Right atrium auricular region (tissue), 2 donors: ENCODE measurements at regions not wholly inside any gene's neighbourhood (a gene's known extent, or its start where the extent isn't known, plus 50 kb on each side); places are given as distances from the start of the nearest gene placed in this dataset.
"Not testable (repeated sequence)": the region's sequence is repeated elsewhere in the genome, so short reads cannot be mapped to it uniquely, and the experiment has no call there.

Source experiments
- DNase-seq: peaks from one replicate; pipeline ENCODE4 v3.0.0-alpha.2; 2019; ENCODE audit warnings: low spot score
- H3K27ac ChIP-seq, 2 donors: fragments of 200-600 bp; sonication (generic); 1 replicate in 1 of 2; 2 replicates in 1 of 2; pipeline ENCODE4 v1.5.1; 2016 to 2019
- H3K27me3 ChIP-seq, 2 donors: fragments of 200-600 bp; sonication (generic); one replicate each; pipeline versions ENCODE4 v1.5.1 to v1.6.0; 2017 to 2019
- H3K36me3 ChIP-seq: fragments of 200-600 bp; sonication (generic); one replicate; pipeline ENCODE4 v1.5.1; 2016
- H3K4me1 ChIP-seq, 2 donors: fragments of 200-600 bp; sonication (generic); one replicate each; pipeline versions ENCODE4 v1.5.1 to v1.6.0; 2017 to 2019
- H3K4me3 ChIP-seq, 2 donors: fragments of 200-600 bp; sonication (generic); 1 replicate in 1 of 2; 2 replicates in 1 of 2; pipeline ENCODE4 v1.5.1; 2017 to 2019; ENCODE audit warnings: mild to moderate bottlenecking in 1 of 2, moderate library complexity in 1 of 2
- H3K9me3 ChIP-seq, 2 donors: fragments of 200-600 bp; sonication (generic); one replicate each; pipeline ENCODE4 v1.5.1; 2019
- TF ChIP-seq, protein P1 (sequence below), 2 donors: fragments of 200-600 bp; sonication (generic); IDR thresholded peaks; one replicate each; pipeline ENCODE4 v1.5.1; 2019; ENCODE audit warnings: antibody characterized with exemption in 2 of 2

DNA sequence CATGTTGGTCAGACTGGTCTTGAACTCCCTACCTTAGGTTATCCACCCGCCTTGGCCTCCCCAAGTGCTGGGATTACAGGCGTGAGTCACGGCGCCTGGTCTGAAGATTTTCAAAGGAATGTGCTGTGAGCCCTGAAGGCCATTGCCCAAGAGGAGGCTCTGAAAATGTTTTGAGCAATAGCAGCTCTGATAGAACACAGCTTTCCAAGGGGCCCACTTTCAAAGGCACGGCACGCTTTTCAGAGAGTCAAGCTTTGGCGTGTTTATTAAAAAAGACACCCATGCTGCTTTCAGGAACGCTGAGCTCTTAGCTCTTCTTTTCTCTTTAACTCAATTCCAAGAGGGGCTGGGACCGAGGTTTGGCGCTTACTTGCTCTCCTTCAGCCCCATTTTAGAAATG lies 73.8 kb upstream of the CDON start:
- TF ChIP-seq, protein P1, sequence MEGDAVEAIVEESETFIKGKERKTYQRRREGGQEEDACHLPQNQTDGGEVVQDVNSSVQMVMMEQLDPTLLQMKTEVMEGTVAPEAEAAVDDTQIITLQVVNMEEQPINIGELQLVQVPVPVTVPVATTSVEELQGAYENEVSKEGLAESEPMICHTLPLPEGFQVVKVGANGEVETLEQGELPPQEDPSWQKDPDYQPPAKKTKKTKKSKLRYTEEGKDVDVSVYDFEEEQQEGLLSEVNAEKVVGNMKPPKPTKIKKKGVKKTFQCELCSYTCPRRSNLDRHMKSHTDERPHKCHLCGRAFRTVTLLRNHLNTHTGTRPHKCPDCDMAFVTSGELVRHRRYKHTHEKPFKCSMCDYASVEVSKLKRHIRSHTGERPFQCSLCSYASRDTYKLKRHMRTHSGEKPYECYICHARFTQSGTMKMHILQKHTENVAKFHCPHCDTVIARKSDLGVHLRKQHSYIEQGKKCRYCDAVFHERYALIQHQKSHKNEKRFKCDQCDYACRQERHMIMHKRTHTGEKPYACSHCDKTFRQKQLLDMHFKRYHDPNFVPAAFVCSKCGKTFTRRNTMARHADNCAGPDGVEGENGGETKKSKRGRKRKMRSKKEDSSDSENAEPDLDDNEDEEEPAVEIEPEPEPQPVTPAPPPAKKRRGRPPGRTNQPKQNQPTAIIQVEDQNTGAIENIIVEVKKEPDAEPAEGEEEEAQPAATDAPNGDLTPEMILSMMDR (IDR thresholded peaks at IDR 0.05): no peak
- H3K27ac ChIP-seq: peak overlapping the region in 1 of 2 donors; percentile 16
- H3K36me3 ChIP-seq: no peaks in the 10 kb centered on the region
- no peaks in the 10 kb centered on the region for H3K27me3 ChIP-seq
- H3K4me3 ChIP-seq: no peak overlapping the region
- peaks cover 0 to 51% of the 10 kb centered on the region in 2 donors for H3K4me1 ChIP-seq
- H3K9me3 ChIP-seq: no peaks in the 10 kb centered on the region
- peak; percentile 84 for DNase-seq

DNA sequence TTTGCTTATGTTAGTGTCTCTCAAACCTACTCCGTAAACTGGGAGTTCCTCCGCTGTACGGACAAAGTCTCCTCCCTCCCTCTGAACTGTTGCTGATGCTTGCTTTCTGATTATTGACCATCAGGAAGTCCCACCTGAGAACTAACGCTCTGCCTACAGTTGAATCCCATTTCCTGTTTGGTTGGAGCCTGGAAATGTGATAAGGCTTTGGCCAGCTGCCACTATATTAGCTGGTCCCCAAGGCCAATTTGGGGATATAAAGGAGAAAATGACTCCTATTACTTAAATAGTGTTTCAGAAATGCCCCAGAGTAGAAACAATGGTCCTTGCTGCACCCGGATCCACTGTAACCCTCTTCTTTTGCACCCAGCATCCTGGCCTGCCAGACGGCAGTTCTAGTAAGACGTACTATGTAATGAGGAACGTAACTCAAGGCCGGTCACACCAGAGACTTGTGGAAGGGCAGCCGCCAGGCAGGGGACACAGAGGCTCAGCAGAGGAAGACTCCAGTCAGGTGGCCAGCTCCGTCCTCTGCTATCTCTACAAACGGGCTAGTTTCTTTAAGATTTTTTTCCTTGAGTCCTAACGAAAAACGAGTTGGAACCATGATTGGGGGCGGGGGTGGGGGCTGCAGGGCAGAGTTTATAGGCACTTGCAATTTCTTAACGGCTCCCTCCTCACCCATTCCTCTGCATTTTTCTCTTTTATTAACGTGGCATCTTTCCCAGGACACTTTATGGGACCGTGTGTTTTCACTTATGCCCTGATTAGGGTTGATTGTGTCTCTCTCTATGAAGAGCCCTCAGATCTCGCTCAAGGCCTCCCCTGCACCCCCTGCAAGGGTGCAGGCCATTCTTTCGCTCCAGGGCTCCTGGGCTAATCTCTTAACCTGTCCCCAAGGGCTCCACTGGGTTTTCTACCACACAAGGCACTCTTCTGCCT lies 72.8 kb upstream of the CDON start:
- Histone ChIP-seq H3K36me3 (no peaks in the 10 kb centered on the region), H3K4me3 (no peak overlapping the region), H3K27ac (peak overlapping the region in 1 of 2 donors; percentile 16), H3K9me3 (no peaks in the 10 kb centered on the region), H3K27me3 (no peaks in the 10 kb centered on the region), H3K4me1 (peaks cover 0 to 42% of the 10 kb centered on the region in 2 donors)
- TF ChIP-seq, protein P1 (IDR thresholded peaks at IDR 0.05): no peak
- no peak for DNase-seq

DNA sequence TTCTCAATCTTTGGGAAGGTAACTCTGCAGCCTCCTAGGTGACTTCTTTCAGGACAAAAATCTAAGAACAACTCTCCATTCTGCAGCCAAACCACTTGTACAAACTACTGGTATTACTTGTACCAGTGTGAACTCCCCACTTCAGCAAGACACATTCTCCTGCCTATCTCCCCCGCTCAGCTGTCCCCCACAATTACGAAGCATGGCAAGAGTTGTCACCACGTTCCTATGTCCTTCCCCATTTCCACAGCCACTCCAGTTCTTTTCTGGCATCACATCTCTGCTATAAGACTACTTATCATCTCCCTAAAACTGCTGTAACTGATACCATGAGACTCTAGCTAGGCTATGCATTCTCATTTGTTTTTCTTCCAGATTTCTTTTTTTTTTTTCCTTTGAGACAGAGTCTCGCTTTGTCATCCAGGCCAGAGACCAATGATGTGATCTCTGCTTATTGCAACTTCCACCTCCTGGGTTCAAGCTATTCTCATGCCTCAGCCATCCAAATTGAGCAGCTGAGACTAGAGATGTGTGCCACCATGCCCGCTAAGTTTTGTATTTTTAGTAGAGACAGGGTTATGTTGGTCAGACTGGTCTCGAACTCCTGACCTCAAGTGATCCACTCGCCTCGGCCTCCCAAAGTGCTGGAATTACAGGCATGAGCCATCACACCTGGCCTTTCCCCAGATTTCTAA lies 71.9 kb upstream of the CDON start:
- Histone ChIP-seq H3K9me3 (no peaks in the 10 kb centered on the region), H3K4me3 (no peak overlapping the region), H3K4me1 (peaks cover 0 to 39% of the 10 kb centered on the region in 2 donors), H3K27me3 (no peaks in the 10 kb centered on the region), H3K27ac (no peak overlapping the region), H3K36me3 (no peaks in the 10 kb centered on the region)
- DNase-seq: no peak
- TF ChIP-seq, protein P1 (IDR thresholded peaks at IDR 0.05): no peak

DNA sequence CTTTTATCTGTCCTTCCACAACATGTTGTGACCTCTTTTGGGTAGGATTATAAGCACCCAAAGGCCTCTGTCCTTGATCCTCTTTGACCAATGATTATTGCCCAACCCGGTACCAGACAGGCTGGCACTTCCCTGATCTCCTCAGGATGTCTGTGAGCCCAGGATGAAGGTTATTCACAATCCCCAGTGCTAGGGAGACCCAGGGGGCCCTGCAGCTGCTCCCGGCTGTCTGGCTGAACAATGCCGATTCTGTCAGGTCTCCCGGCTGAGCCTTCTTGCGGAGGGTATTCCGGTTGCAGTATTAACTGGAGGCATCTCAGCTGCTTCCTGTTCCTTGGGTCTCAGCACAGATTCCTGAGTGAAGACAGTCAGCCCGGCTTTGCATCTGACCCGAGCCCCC lies 71.2 kb upstream of the CDON start:
- TF ChIP-seq, protein P1 (IDR thresholded peaks at IDR 0.05): no peak
- H3K4me3 ChIP-seq: no peak overlapping the region
- no peaks in the 10 kb centered on the region for H3K9me3 ChIP-seq
- no peak for DNase-seq
- no peaks in the 10 kb centered on the region for H3K36me3 ChIP-seq
- no peak overlapping the region for H3K27ac ChIP-seq
- H3K27me3 ChIP-seq: no peaks in the 10 kb centered on the region
- peaks cover 0 to 33% of the 10 kb centered on the region in 2 donors for H3K4me1 ChIP-seq

DNA sequence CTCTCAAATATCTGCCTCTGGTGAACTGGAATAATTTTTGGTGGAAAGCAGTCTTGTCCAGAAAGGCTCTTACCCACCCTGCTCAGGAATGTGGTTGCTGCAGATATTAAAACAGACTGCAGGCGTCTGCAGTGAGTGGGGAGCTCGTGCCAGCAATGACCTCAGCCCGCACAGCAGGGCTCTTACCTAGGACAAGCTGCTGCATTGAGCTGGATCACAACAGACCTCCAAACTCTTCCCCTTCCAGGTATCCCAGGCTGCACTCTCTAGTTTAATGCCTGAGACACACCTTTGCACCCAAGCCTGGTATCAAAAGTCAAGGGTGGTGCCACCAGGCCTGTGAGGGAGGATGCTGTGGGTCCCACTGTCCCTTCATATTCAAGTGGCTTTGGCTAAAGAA lies 69.7 kb upstream of the CDON start:
- no peak overlapping the region for H3K27ac ChIP-seq
- H3K36me3 ChIP-seq: no peaks in the 10 kb centered on the region
- H3K4me1 ChIP-seq: peaks cover 0 to 39% of the 10 kb centered on the region in 2 donors
- TF ChIP-seq, protein P1 (IDR thresholded peaks at IDR 0.05): no peak
- DNase-seq: no peak
- H3K27me3 ChIP-seq: no peaks in the 10 kb centered on the region
- H3K4me3 ChIP-seq: no peak overlapping the region
- no peaks in the 10 kb centered on the region for H3K9me3 ChIP-seq

DNA sequence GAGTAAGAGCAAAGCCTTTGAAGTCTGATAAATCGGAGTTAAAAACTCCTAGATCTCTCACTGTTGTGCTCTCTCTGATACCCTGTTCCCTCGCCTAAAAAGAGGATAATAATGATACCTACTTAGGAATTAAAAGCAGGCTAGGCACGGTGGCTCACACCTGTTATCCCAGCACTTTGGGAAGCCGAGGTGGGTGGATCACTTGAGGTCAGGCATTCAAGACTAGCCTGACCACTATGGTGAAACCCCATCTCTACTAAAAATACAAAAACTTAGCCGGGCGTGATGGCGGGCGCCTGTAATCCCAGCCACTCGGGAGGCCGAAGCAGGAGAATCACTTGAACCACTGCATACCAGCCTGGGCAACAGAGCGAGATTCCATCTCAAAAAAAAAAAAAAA lies 68.1 kb upstream of the CDON start:
- not testable (repeated sequence) for H3K27ac ChIP-seq, DNase-seq, H3K4me3 ChIP-seq, H3K9me3 ChIP-seq, H3K36me3 ChIP-seq, H3K27me3 ChIP-seq
- peaks cover 0 to 29% of the 10 kb centered on the region in 2 donors for H3K4me1 ChIP-seq
